HepG2 (cell line): ENCODE measurements at regions not wholly inside any gene's neighbourhood (a gene's known extent, or its start where the extent isn't known, plus 50 kb on each side); places are given as distances from the start of the nearest gene placed in this dataset.

Source experiments
- MXI1 ChIP-seq: IDR thresholded peaks from 3 replicates; pipeline ENCODE4 v1.6.1; 2012; ENCODE audit warnings: low read depth, low read length, inconsistent platforms, borderline replicate concordance
- TF ChIP-seq, protein P1 (sequence below): sonication (generic); formaldehyde crosslinking; IDR thresholded peaks from 2 replicates; pipeline ENCODE4 v1.5.0; 2020; ENCODE audit warnings: mild to moderate bottlenecking, missing genetic modification reagents, moderate library complexity

DNA sequence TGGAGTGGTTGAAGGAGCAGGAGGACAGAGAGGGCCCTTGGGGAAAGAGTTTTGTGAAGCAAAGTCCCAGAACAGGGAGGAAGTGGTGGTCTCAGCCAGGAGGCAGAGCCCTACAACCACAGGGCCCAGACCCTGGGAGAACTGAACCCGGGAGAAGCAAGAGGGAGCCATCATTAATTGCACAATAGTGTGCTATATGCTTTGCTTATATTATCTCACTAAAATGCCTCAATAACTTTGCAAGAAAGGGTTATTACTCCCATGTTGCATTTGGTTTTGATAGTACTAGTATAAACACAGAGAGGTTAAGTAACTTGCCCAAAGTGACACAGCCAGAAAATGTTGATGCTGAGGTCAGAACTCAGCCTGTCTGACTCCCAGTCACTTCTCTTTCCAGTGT, 124.3 kb downstream of the FOXD2 start:
- TF ChIP-seq, protein P1, sequence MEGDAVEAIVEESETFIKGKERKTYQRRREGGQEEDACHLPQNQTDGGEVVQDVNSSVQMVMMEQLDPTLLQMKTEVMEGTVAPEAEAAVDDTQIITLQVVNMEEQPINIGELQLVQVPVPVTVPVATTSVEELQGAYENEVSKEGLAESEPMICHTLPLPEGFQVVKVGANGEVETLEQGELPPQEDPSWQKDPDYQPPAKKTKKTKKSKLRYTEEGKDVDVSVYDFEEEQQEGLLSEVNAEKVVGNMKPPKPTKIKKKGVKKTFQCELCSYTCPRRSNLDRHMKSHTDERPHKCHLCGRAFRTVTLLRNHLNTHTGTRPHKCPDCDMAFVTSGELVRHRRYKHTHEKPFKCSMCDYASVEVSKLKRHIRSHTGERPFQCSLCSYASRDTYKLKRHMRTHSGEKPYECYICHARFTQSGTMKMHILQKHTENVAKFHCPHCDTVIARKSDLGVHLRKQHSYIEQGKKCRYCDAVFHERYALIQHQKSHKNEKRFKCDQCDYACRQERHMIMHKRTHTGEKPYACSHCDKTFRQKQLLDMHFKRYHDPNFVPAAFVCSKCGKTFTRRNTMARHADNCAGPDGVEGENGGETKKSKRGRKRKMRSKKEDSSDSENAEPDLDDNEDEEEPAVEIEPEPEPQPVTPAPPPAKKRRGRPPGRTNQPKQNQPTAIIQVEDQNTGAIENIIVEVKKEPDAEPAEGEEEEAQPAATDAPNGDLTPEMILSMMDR (CRISPR knock-in tag): no peak
- TF ChIP-seq MXI1: no peak
